ENCODE measurements at regions not wholly inside any gene's neighbourhood (a gene's known extent, or its start where the extent isn't known, plus 50 kb on each side); places are given as distances from the start of the nearest gene placed in this dataset.
A peak's percentile ranks its signal among the peaks of the same experiment; 100 is the strongest.

GRCh38 chr6:154888421-154889295, 106.5 kb upstream of the TIAM2 start:
- Histone ChIP-seq H3K27me3 (ENCODE audit: control insufficient read depth, insufficient read depth, low read length) (no peaks in the 10 kb centered on the region), H3K36me3 (ENCODE audit: control insufficient read depth in 2 of 3, insufficient read depth in 3 of 3, low read length in 3 of 3) (no peaks in the 10 kb centered on the region), H3K4me1 (ENCODE audit: control insufficient read depth in 2 of 3, insufficient read depth in 2 of 3, low read depth in 1 of 3, low read length in 3 of 3) (peaks cover 0 to 6% (median 4%) of the 10 kb centered on the region in 3 donors), H3K27ac (ENCODE audit: low read depth in 2 of 2, low read length in 2 of 2) (no peak overlapping the region), H3K9ac (ENCODE audit: low read length in 3 of 3) (no peak overlapping the region), H3K9me3 (ENCODE audit: control insufficient read depth in 2 of 3, insufficient read depth in 1 of 3, low read length in 3 of 3) (no peaks in the 10 kb centered on the region), H3K4me3 (ENCODE audit: low read length in 3 of 3) (no peak overlapping the region)
- TF ChIP-seq CTCF (IDR thresholded peaks at IDR 0.05; ENCODE audit: borderline replicate concordance, extremely low read depth, insufficient read depth) = no peak
- FAIRE-seq (no peak), DNase-seq (peak in 3 of 5 donors; percentile 23 to 54 (median 50))
- intact Hi-C loops (cut with DNase I) = no loop called here

DNA sequence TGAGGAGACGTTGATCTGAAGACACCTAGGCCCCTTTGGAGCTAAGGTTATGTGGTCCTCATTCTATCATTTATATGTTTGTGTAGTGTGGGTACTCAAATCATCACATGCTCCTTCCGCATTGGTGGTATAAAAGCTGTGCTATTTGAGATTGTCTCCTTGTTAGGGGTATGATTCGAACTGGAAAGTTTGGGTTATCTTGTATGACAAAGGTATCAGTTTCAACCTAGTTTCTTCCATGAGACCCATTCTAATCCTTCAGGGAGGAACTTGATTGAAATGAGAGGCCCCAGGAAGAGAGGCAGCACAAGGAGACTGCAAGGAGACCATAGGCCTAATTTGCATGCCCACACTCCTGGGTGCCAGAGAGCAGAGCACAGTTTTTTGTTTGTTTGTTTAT, 104.2 kb upstream of the TIAM2 start:
- no peak for FAIRE-seq
- no peaks in the 10 kb centered on the region for H3K9me3 ChIP-seq (ENCODE audit: control insufficient read depth in 2 of 3, insufficient read depth in 1 of 3, low read length in 3 of 3)
- H3K4me1 ChIP-seq (ENCODE audit: control insufficient read depth in 2 of 3, insufficient read depth in 2 of 3, low read depth in 1 of 3, low read length in 3 of 3) = peaks cover 0 to 6% (median 4%) of the 10 kb centered on the region in 3 donors
- no peak overlapping the region for H3K4me3 ChIP-seq (ENCODE audit: low read length in 3 of 3)
- no peaks in the 10 kb centered on the region for H3K27me3 ChIP-seq (ENCODE audit: control insufficient read depth, insufficient read depth, low read length)
- no peak overlapping the region for H3K9ac ChIP-seq (ENCODE audit: low read length in 3 of 3)
- TF ChIP-seq CTCF (IDR thresholded peaks at IDR 0.05; ENCODE audit: borderline replicate concordance, extremely low read depth, insufficient read depth) = no peak
- H3K36me3 ChIP-seq (ENCODE audit: control insufficient read depth in 2 of 3, insufficient read depth in 3 of 3, low read length in 3 of 3) = no peaks in the 10 kb centered on the region
- no peak for DNase-seq
- intact Hi-C loops (cut with DNase I) = no loop called here
- H3K27ac ChIP-seq (ENCODE audit: low read depth in 2 of 2, low read length in 2 of 2) = no peak overlapping the region

DNA sequence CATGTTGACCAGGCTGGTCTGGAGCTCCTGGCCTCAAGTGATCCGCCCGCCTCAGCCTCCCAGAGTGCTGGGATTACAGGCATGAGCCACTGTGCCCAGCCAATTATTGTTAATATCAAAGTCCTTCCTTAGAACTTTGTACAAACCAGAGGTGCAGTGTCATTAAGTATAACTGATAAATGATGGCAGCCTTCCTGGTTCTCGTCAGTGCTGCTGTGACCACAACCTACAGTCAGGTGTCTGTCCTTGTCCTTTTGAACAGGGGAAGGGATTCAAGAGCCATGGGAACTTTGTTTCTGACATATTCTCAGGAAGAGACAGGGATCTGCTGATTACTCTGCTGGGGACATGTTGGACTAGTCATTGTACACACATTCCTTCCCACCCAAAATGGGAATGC, 103.2 kb upstream of the TIAM2 start:
- TF ChIP-seq CTCF (IDR thresholded peaks at IDR 0.05; ENCODE audit: borderline replicate concordance, extremely low read depth, insufficient read depth) = no peak
- Histone ChIP-seq H3K27ac (ENCODE audit: low read depth in 2 of 2, low read length in 2 of 2) (no peak overlapping the region), H3K9me3 (ENCODE audit: control insufficient read depth in 2 of 3, insufficient read depth in 1 of 3, low read length in 3 of 3) (no peaks in the 10 kb centered on the region), H3K4me1 (ENCODE audit: control insufficient read depth in 2 of 3, insufficient read depth in 2 of 3, low read depth in 1 of 3, low read length in 3 of 3) (peaks cover 0 to 6% (median 4%) of the 10 kb centered on the region in 3 donors), H3K36me3 (ENCODE audit: control insufficient read depth in 2 of 3, insufficient read depth in 3 of 3, low read length in 3 of 3) (no peaks in the 10 kb centered on the region), H3K27me3 (ENCODE audit: control insufficient read depth, insufficient read depth, low read length) (no peaks in the 10 kb centered on the region), H3K4me3 (ENCODE audit: low read length in 3 of 3) (no peak overlapping the region), H3K9ac (ENCODE audit: low read length in 3 of 3) (no peak overlapping the region)
- intact Hi-C loops (cut with DNase I) = no loop called here
- no peak for DNase-seq
- FAIRE-seq = no peak
